ENCODE measurements at regions not wholly inside any gene's neighbourhood (a gene's known extent, or its start where the extent isn't known, plus 50 kb on each side); places are given as distances from the start of the nearest gene placed in this dataset.

- DNase-seq (ENCODE audit: low read depth) = no peak
- no peak for TF ChIP-seq CTCF (IDR thresholded peaks at IDR 0.05; ENCODE audit: insufficient read depth, low read length, severe bottlenecking)
- Histone ChIP-seq H3K36me3 (ENCODE audit: control insufficient read depth, insufficient read depth, low read length) (no peaks in the 10 kb centered on the region), H3K27me3 (ENCODE audit: control insufficient read depth, insufficient read depth, low read length) (no peaks in the 10 kb centered on the region), H3K4me3 (ENCODE audit: low read depth, low read length) (no peak overlapping the region)
- no peak for FAIRE-seq
Measured at GRCh38 chr16:65301029-65301428, 179.2 kb upstream of the CDH11 start.

- Histone ChIP-seq H3K36me3 (ENCODE audit: control insufficient read depth, insufficient read depth, low read length) (no peaks in the 10 kb centered on the region), H3K27me3 (ENCODE audit: control insufficient read depth, insufficient read depth, low read length) (no peaks in the 10 kb centered on the region), H3K4me3 (ENCODE audit: low read depth, low read length) (no peak overlapping the region)
- FAIRE-seq (no peak), DNase-seq (ENCODE audit: low read depth) (no peak)
- TF ChIP-seq CTCF (IDR thresholded peaks at IDR 0.05; ENCODE audit: insufficient read depth, low read length, severe bottlenecking) = no peak
Measured at GRCh38 chr16:65297453-65297852, 175.6 kb upstream of the CDH11 start.

GRCh38 chr16:65295527-65295926 is 173.7 kb upstream of the CDH11 start:
- Histone ChIP-seq H3K4me3 (ENCODE audit: low read depth, low read length) (no peak overlapping the region), H3K27me3 (ENCODE audit: control insufficient read depth, insufficient read depth, low read length) (no peaks in the 10 kb centered on the region), H3K36me3 (ENCODE audit: control insufficient read depth, insufficient read depth, low read length) (no peaks in the 10 kb centered on the region)
- FAIRE-seq (no peak), DNase-seq (ENCODE audit: low read depth) (no peak)
- TF ChIP-seq CTCF (IDR thresholded peaks at IDR 0.05; ENCODE audit: insufficient read depth, low read length, severe bottlenecking) = no peak

GRCh38 chr16:65294708-65295107 is 172.8 kb upstream of the CDH11 start:
- H3K27me3 ChIP-seq (ENCODE audit: control insufficient read depth, insufficient read depth, low read length) = no peaks in the 10 kb centered on the region
- DNase-seq (ENCODE audit: low read depth) = no peak
- H3K4me3 ChIP-seq (ENCODE audit: low read depth, low read length) = no peak overlapping the region
- no peak for TF ChIP-seq CTCF (IDR thresholded peaks at IDR 0.05; ENCODE audit: insufficient read depth, low read length, severe bottlenecking)
- no peaks in the 10 kb centered on the region for H3K36me3 ChIP-seq (ENCODE audit: control insufficient read depth, insufficient read depth, low read length)
- no peak for FAIRE-seq

- TF ChIP-seq CTCF (IDR thresholded peaks at IDR 0.05; ENCODE audit: insufficient read depth, low read length, severe bottlenecking) = no peak
- H3K36me3 ChIP-seq (ENCODE audit: control insufficient read depth, insufficient read depth, low read length) = no peaks in the 10 kb centered on the region
- DNase-seq (ENCODE audit: low read depth) = no peak
- no peaks in the 10 kb centered on the region for H3K27me3 ChIP-seq (ENCODE audit: control insufficient read depth, insufficient read depth, low read length)
- no peak for FAIRE-seq
- H3K4me3 ChIP-seq (ENCODE audit: low read depth, low read length) = no peak overlapping the region
Measured at GRCh38 chr16:65294165-65294564, 172.3 kb upstream of the CDH11 start.

GRCh38 chr16:65289022-65289421 is 167.2 kb upstream of the CDH11 start:
- no peak for TF ChIP-seq CTCF (IDR thresholded peaks at IDR 0.05; ENCODE audit: insufficient read depth, low read length, severe bottlenecking)
- DNase-seq (ENCODE audit: low read depth) (no peak), FAIRE-seq (no peak)
- Histone ChIP-seq H3K4me3 (ENCODE audit: low read depth, low read length) (no peak overlapping the region), H3K27me3 (ENCODE audit: control insufficient read depth, insufficient read depth, low read length) (no peaks in the 10 kb centered on the region), H3K36me3 (ENCODE audit: control insufficient read depth, insufficient read depth, low read length) (no peaks in the 10 kb centered on the region)

All from bronchial epithelial cell (primary cell).